HG03135 (cell line): ENCODE measurements at regions not wholly inside any gene's neighbourhood (a gene's known extent, or its start where the extent isn't known, plus 50 kb on each side); places are given as distances from the start of the nearest gene placed in this dataset.

Experiments
- ATAC-seq: cut with Tn5 transposase; IDR thresholded peaks from one replicate; pipeline ENCODE4 v1.9.1; 2021; ENCODE audit warnings: mild to moderate bottlenecking, moderate library complexity; ENCODE audit not compliant: unreplicated experiment

- ATAC-seq: no peak
These were observed 54.2 kb upstream of the ANKRD1 start for GRCh38 chr10:90975096-90975495.

DNA sequence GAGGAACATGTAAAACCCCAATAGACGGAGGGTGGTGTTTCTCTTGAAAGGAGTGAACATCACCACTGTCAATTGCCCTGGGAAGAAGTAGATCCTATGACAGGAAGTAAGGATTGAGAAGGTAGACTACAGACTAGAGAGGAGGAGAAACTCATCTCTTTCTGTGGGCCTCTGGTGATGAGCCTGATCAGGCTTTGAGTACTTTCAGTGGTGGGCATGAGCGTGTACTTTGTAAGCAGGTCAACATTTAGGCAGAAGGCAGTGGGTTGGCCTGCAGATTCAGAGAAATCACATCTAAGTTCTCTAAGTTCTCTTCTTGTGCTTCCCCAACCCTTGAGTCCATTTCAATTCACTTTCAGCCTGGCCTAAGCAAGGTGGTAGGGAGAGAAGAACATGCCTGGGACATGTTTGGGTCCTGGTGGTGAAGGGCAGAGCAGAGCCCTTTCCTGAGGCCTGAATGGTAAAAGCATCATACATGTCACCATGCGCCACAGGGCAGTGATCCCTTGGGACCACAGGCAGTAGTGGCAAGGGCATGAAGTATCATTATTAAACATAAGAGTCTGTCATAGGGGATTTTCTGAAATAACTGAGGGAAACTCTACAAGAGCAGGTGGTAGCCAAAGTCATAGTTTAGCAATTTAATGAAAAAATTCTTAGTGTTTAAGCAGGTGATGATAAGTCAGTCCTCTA lies 56.4 kb upstream of the ANKRD1 start:
- ATAC-seq: peak; percentile 65

- no peak for ATAC-seq
These were observed 57.1 kb upstream of the ANKRD1 start for GRCh38 chr10:90977855-90978486.

DNA sequence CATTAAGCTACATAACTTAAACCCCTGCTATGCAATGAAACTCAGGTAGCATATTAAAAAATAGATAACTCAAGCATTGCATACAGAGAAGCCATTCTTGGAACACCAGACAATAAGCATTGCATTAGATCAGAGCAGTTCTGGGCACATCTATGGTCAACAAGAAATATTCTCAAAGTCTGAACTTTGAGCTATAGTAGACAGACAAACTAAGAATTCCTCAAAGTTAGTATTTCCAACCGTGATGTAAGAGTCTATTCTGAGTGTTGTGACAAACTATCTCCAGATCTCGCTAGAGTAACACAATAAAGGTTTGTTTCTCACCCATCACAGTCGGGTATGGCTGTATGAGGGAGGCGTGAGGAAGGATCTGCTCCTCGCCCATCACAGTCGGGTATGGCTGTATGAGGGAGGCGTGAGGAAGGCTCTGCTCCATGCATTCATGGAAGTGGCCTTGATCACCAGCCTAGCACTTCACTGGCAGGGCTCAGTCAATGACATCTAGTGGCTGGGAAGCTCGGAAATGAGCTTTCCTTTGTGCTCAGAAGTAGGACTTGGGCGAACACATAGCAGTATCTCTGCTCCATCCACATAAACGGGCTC lies 61.6 kb upstream of the ANKRD1 start:
- ATAC-seq: no peak

DNA sequence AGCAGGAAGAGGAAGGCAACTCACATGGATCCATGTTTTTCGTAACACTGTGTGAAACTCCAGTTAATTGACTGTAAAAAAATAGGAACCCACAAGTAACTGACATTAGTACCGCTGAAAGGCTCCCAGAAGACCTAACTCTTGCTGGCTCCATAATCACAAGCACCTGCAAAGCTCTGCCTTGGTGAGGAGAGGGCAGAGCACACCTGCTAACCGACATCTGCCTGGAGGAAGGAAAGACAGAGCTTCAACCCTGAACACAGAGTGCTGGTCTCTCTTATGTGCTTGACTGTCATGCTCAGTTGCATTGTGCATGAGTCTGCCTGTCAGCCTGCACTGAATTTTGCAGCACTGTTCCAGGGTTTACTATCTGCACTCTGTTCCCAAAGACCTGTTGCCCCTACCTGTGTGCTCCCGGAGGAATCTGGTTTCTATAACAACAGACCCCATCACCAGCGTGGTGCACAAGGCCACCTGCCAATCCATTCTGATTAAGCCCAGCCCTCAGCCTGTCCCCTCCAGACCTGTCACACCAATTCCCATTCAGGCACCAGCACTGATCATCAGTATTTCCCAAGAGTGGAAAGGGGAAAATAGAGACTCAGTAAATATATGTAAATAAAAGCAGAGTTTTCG lies 63.1 kb upstream of the ANKRD1 start:
- no peak for ATAC-seq

GRCh38 chr10:90984898-90985297 lies 64.0 kb upstream of the ANKRD1 start:
- ATAC-seq: no peak

DNA sequence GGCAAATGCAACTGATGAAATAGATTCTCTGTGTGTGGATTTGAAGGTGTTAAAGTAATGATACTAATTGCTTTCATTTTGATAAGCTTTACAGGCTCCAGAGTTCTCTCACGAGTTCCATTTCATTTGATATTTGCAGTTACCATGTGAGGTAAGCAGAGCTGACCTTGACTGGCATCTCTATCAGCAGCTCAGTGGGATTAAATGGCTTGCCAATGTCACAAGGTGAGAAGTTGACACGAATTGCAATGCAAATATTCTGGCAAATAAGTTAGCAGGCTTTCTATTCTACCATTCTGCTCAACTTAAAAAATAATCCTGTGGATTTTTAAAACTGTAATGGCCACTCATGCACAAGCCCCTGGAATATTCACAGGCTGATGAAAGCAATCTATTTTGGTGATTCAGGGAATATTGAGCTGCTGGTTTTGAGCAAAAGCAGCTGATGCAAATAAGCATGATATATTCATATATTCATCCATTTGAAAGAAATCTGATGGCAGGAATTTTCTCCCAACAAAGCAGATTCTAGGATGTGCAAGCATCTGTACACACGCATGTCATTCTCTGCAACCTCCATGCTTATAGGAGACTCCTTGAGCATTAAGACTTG lies 64.5 kb upstream of the ANKRD1 start:
- ATAC-seq: no peak

DNA sequence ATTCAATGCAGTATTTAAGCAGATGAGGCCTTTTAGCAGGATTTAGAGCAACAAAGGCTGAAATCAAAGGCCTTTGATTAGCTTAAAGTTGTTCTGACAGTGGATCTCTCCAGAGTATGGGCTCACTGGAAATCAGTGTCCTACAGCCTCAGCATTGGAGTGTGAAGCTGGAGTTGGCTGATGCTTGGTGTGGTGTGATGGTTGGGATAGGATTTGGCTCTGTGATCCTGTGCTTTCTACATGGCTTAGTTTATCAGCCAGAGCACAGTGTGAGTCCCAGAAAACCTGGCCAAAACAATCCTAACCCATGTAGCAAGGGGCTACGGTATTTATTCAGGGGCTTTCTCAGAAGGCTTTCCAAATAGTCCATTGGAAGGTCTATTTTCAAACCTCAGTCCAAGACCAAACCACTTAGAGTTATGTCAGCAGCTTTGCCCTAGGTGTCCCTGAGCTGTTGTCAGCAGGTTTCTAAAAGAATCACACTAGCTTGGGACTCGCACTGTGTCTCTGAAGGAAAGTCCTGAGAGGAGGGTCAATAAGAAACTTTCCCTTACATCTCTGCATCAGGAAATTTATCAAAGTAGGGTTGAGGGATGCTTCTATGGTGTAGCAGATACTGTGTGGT lies 65.4 kb upstream of the ANKRD1 start:
- no peak for ATAC-seq

DNA sequence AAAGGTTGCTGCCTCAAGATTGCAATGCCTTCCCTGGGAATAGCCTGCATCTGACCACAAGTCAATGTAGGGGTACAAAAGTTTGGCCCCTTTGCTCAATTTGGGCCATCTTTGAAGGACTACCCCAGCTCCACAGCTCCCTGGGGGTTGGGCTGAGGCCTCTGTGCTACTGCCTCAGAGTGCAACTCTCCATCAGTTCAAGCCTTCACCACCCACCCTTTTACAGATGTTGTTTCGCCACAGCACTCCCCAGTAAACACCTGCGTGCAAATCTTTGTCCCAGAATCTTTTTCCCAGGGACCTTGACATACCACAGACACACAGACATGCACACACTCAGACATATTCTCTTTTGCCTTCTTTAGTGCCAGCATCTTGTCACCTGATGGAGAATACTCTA lies 66.0 kb upstream of the ANKRD1 start:
- no peak for ATAC-seq

DNA sequence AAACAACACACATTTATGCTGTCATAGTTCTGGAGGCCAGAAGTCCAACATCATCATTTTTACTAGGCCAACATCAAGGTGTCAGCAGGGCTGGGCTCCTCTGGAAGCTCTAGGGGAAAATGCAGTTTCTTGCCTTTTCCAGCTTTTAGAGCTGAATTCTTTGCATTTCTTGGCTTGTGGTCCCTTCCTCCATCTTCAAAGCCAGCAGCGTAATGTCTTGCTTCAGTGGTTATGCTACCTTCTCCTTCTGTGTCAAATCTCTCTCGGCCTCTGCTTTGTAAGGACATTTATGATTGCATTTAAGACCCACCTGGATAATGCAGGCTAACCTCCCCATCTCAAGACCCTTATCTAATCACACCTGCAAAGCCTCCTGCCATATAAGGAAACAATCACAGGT lies 66.5 kb upstream of the ANKRD1 start:
- ATAC-seq: no peak

DNA sequence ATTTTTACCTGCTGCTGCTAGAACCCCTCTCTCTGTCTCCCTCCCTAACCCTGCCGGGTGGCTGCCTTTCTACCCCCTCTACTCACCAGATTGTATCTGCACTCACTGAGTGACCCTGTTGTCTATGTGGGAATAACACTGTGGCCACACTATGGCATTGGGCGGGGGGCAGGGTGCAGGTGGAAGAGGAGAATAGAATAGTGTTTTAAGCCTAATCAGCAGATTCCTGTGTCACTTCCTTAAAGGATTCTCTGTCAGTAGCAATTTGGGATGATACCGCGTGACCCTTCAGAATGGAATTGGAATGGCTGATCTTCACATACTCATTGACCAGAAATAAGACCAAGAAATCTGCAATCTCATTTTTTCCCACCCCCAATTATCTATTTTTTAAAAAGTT lies 67.1 kb upstream of the ANKRD1 start:
- no peak for ATAC-seq

GRCh38 chr10:90988802-90989201 lies 67.9 kb upstream of the ANKRD1 start:
- no peak for ATAC-seq

DNA sequence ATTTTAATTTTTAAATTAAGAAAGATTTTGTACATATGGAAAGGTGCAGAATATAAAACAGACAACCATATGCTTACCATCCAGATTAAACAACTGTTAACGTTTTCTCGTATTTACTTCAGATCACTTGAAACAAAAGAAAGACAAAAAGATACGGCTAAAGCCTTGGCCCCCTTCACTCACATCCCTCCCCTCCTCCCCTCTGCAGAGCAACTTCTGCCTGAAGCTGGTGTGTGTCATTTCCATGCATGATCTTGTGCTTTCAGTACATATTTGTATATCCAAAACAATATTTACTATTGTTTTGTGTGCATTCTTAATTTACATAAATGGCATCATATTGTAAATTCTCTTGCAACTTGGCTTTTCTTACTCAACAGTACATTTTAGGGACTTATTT lies 68.5 kb upstream of the ANKRD1 start:
- no peak for ATAC-seq

- no peak for ATAC-seq
These were observed 71.6 kb upstream of the ANKRD1 start for GRCh38 chr10:90992462-90992861.

GRCh38 chr10:90993340-90993739 lies 72.5 kb upstream of the ANKRD1 start:
- no peak for ATAC-seq

GRCh38 chr10:90997670-90998069 lies 76.8 kb upstream of the ANKRD1 start:
- ATAC-seq: no peak

DNA sequence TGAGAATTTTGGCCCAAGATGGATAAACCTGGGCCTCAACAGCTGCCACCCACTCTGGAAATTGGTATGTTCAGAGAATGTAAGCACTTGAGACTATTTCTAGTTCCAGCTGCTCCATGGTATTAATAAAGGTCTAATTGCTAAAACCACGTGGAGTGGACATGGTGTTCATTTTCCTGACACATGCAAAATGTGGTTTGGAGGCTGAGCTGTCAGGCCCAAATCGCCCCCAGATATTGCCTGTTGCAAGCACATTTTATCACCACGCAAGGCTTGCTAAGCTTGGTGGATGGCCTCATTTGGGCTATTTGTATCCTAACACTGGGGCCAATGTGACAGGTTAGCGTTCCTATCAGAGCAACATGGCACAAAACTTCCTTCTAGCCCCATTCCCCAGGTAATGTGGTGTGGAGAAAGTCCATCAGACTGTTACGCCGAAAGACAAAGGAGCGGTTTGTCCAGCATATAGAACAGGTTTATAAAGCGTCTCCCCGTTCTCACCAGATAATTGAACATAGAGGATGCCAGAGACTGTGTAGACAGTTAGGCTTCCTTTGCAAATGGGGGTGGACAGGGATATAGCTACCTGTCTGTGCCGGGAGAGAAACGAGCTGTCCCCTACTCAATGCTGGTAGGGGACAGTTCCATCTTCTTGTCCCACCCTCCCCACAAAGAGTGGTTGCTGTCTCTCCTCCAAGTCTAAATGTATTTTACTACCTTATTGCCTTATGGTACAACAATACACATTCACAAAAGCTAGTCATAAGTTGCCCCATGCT lies 78.0 kb upstream of the ANKRD1 start:
- ATAC-seq: peak; percentile 7

GRCh38 chr10:90999512-91000172 lies 78.8 kb upstream of the ANKRD1 start:
- peak; percentile 68 for ATAC-seq

GRCh38 chr10:91000470-91000869 lies 79.6 kb upstream of the ANKRD1 start:
- no peak for ATAC-seq

DNA sequence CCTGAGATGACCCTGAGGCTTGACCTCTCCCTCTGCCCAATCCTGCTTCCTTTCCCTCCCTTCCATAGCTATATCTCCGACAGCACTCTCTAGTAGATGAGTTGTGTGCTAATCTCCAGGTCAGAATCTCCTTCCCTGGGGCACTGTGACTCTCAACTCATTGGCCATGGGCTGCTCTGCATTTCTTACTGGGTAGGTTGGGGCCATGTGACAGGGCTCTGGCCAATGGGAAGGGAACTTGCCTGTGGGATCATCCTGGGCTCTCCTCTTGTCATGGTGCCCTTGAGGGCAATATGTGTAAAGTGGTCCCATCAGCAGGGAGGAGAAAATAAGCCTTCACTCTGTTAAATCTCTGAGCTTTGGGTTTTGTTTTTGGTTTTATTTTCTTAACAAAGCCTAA lies 80.1 kb upstream of the ANKRD1 start:
- no peak for ATAC-seq
